Transverse colon (tissue), 4 donors: ENCODE measurements at regions not wholly inside any gene's neighbourhood (a gene's known extent, or its start where the extent isn't known, plus 50 kb on each side); places are given as distances from the start of the nearest gene placed in this dataset.

Experiments
- CTCF ChIP-seq, 5 experiments: fragments of 200-600 bp in 3 of 5; fragments of 450-650 bp in 2 of 5; sonication (generic) in 3 of 5; IDR thresholded peaks; 1 replicate in 2 of 5; 2 replicates in 3 of 5; pipeline ENCODE4 v1.5.1; 2016 to 2017; ENCODE audit warnings: antibody characterized with exemption in 5 of 5, inconsistent platforms in 3 of 5, mild to moderate bottlenecking in 2 of 5, moderate library complexity in 1 of 5
- EP300 ChIP-seq: sonication (generic); formaldehyde crosslinking; IDR thresholded peaks from one replicate; pipeline ENCODE4 v1.6.1; 2017; ENCODE audit warnings: antibody characterized with exemption, low read depth
- POLR2A ChIP-seq: fragments of 450-650 bp; IDR thresholded peaks from one replicate; pipeline ENCODE4 v1.6.1; 2016; ENCODE audit warnings: antibody characterized with exemption, mild to moderate bottlenecking, moderate library complexity
- POLR2AphosphoS5 ChIP-seq, 3 donors: sonication (generic); formaldehyde crosslinking; IDR thresholded peaks; one replicate each; pipeline ENCODE4 v1.6.1; 2016; ENCODE audit warnings: antibody characterized with exemption in 3 of 3

- no peak for TF ChIP-seq POLR2A
- TF ChIP-seq CTCF (IDR thresholded peaks at IDR 0.05), result no peak
- TF ChIP-seq EP300, result no peak
- no peak for TF ChIP-seq POLR2AphosphoS5 (IDR thresholded peaks at IDR 0.05)
These were observed 74.0 kb upstream of the SEPTIN5 start for GRCh38 chr22:19640306-19640705.
